AG09319 (cell line): ENCODE measurements at regions not wholly inside any gene's neighbourhood (a gene's known extent, or its start where the extent isn't known, plus 50 kb on each side); places are given as distances from the start of the nearest gene placed in this dataset.

ENCODE experiments used
- DNase-seq: peaks from one replicate; pipeline ENCODE4 v3.0.0-alpha.2; 2010; ENCODE audit warnings: low read depth; ENCODE audit errors: extremely low read depth
- TF ChIP-seq, protein P1 (sequence below): IDR thresholded peaks from 2 replicates; pipeline ENCODE4 v1.5.1; 2011; ENCODE audit warnings: low read depth, mild to moderate bottlenecking, inconsistent platforms, low read length, moderate library complexity

DNA sequence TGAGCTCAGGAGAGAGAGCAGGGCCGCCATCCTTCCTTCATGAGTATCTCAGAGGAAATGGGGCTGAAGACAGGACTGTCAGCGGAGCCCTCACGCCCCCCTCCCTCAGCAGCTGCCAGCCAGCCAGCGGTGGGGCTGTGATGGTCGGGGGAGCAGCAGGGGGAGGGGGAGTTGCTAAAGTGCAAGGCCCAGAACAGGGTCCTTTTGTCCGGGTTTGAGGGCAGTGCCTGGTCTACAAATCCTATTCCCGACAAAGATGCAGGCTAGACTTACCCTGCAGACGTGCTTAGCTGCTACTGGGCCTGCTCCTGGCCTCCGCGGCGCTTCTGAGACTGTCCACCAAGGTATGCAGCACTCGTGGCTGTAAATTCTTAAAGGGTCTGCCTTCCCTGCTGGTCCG is 593.4 kb upstream of the CDH4 start:
- DNase-seq, result no peak
- TF ChIP-seq, protein P1, sequence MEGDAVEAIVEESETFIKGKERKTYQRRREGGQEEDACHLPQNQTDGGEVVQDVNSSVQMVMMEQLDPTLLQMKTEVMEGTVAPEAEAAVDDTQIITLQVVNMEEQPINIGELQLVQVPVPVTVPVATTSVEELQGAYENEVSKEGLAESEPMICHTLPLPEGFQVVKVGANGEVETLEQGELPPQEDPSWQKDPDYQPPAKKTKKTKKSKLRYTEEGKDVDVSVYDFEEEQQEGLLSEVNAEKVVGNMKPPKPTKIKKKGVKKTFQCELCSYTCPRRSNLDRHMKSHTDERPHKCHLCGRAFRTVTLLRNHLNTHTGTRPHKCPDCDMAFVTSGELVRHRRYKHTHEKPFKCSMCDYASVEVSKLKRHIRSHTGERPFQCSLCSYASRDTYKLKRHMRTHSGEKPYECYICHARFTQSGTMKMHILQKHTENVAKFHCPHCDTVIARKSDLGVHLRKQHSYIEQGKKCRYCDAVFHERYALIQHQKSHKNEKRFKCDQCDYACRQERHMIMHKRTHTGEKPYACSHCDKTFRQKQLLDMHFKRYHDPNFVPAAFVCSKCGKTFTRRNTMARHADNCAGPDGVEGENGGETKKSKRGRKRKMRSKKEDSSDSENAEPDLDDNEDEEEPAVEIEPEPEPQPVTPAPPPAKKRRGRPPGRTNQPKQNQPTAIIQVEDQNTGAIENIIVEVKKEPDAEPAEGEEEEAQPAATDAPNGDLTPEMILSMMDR, result no peak

DNA sequence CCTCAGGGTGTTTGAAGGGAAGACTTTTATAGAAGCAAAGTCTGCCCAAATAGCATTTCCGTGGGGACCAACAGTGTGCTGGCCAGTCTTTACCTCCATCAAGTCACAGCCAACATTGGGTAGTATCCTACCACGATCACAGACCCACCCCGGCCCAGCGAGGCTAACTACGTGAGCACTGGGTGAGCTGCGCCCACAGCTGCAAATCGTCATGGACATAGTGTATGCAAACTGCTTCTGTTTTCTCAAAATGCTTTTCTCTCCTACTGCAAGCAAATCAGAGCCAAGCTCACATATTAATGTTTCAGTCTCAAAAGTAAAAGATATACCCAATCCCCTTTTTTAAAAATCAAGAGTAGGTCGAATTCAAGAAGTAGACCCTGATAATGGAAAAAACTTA is 592.8 kb upstream of the CDH4 start:
- TF ChIP-seq, protein P1, result no peak
- no peak for DNase-seq

DNA sequence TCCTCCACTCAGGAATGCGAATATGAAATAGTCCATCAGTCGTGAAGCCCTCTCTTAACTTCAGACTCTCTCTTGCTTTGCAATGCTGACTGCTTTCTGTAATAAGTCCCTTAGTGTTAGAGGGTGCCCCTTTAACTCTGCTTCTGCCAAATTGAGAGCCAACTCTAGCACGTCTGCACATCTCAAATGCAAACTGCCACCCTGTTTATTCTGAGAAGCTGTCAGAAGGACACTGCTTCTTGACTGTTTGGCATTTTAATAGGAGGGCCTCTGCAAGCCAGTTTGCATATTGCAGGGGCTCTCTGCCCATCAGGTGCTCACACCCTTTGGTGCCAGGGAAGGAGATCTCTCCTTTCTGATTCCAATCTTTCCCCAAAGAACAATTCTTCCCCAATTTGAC is 589.8 kb upstream of the CDH4 start:
- no peak for DNase-seq
- TF ChIP-seq, protein P1, result no peak

DNA sequence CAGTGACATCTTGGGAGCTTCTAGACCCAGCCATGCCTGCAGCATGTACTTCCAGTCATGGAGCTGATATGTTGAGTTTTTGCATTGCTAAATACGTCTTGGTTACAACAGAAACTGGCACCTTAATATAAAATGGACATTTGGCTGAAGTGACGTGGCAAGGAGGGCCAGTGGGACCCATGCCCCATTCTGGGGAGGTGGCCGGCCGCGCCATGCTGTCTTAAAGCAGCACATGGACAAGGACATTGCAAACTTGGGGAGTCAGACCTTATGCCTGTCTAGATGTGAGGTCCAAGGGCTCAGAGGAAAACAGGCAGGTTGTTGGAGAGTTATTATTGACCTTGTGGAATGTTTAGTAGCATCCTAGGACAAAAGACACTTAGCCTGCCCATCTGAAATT is 588.0 kb upstream of the CDH4 start:
- DNase-seq, result no peak
- TF ChIP-seq, protein P1, result no peak

DNA sequence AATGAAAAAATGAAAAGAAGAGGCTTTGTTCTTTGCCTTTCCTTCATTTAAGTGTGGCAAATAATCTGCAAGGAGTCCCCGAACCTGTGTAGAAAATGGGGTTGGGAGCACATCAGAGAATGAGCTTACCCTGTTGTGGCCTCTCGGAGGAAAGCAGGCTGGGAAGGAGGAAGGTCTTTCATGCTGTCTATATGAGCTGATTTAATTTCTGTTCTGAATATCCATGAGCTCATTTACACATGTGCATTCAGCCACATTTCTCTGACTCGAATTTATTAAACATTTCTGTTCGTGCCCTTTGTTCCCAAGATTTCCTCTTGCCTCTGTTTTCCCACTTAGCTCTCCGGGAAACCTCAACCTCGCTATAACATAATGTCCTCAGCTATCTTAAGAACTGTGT is 584.4 kb upstream of the CDH4 start:
- no peak for DNase-seq
- TF ChIP-seq, protein P1, result no peak

DNA sequence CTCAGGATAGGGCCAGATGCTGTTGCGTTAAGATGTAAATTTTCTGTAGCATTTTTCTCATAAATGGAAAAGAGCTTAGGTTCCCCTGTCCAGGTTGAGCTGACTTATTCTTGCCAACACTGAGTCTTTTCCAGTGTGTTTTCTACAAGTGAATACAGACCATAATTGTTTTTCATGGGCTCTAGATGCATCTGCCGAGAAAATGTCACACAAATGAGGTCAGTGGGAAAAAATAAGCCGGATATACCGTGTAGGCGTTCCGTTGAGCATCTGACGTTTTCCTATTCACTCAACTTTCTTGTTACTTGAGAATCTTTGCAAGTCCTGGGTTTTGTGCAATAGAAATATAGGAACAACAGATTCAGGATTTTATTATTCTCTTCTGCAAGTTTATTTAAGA is 582.9 kb upstream of the CDH4 start:
- TF ChIP-seq, protein P1, result no peak
- DNase-seq, result no peak

DNA sequence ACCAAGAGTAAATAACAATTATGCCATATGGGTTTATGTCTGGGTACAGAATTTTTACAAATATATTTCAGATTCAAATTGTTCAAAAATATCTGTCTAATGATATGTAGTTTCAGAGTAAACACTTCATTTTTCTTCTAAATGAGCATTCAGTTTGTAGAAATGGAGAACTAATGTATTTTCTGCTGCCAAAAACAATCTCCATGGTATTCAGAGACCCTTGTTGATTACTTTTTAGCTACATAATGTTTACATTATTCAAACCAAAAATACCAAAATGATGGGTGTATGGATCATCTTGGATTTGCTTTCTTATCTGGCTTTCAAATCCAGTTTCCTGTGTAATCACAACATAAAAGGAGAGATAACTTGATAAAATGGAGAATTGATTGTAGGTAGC is 576.0 kb upstream of the CDH4 start:
- DNase-seq, result no peak
- TF ChIP-seq, protein P1, result no peak
